ENCODE measurements at regions not wholly inside any gene's neighbourhood (a gene's known extent, or its start where the extent isn't known, plus 50 kb on each side); places are given as distances from the start of the nearest gene placed in this dataset.
"Not testable (repeated sequence)": the region's sequence is repeated elsewhere in the genome, so short reads cannot be mapped to it uniquely, and the experiment has no call there.

DNA sequence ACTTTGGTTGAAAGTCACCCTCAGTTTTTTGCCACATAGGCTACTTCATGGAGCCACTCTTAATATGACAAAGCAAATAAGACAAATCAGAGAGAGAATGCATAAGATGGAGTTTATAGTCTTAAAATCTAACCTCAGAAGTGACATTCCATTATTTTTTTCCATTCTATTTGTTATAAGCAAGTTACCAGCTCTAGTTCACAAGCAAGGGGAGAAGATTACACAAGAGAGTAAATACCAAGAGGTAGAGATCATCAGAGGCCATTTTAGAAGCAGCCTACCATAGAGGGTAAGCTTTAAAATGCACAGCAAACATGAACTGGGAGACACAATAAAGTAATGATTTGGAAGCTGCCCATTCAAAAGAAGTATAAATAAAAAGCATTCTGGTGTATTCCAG is 651.3 kb upstream of the MEF2C start:
- DNase-seq, result no peak

DNA sequence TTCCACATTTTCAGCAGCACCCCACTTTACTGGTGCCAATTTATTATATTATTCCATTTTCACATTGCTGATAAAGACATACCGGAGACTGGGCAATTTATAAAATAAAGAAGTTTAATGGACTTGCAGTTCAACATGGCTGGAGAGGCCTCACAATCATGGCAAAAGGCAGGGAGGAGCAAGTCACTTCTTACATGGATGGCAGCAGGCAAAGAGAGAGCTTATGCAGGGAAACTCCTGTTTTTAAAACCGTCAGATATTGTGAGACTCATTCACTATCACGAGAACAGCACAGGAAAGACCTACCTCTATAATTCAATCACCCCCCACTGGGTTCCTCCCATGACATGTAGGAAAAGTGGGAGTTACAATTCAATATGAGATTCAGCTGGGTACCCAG is 641.8 kb upstream of the MEF2C start:
- no peak for DNase-seq

DNA sequence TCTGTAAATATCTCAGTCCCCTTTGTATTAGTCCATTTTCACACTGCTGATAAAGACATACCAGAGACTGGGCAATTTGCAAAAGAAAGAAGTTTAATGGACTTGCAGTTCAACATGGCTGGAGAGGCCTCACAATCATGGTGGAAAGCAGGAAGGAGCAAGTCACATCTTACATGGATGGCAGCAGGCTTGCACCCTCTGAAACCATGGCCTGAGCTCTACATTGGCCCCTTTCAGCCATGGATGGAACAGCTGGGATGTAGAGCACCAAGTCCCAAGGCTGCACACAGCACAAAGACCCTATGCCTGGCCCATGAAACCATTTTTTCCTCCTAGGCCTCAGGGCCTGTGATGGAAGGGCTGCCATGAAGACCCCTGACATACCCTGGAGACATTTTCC is 640.9 kb upstream of the MEF2C start:
- DNase-seq, result not testable (repeated sequence)

DNA sequence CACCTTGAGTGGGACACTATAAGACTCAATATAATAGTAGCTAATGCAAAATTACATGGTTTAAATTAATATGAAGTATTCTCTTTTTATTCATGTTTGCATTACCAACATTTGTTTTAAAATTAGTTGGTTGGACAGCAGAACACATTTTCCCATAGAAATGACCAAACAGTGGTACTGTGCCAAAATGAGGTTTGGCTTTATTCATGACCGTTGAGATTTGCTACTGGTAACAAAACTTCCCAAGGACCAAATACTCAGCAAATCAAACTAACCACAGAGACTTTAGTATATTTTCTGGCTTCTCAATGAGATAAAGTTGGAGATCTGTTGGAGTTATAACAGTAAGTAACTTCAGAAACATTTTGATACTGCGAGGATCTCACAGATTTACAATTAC is 637.8 kb upstream of the MEF2C start:
- no peak for DNase-seq

DNA sequence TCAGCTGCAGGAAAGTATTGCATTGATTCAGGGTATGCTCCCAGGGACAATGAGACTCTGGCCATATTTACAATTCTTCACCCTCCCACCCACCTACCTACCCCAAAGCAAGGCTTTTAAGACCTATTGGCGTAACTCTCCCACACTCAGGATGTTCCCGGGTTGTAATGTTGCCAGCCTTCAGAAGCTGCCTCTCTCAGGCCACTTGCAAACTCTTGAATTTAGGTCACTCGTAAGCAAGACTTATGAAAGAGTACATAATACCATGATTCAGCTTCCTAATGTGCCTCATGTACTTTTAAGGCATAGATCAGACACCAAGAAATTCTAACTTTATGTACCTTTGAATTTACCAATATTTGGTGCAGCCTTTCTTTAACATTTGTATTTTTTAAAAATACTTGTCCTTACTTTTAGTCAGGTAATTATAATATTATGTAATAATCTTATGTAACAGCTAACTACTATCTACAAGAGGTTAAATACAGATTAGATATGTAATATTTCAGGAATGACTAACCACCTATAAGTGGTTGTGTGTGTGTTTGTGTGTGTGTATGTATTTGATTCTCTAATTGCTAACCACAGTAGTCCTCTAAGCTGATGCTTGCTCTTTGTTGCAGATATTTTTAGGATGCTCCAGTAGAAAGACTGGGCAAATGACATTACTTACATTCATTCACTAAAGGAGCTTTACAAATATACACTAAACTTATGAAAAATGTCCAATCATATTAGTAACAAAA is 630.5 kb upstream of the MEF2C start:
- DNase-seq, result no peak

DNA sequence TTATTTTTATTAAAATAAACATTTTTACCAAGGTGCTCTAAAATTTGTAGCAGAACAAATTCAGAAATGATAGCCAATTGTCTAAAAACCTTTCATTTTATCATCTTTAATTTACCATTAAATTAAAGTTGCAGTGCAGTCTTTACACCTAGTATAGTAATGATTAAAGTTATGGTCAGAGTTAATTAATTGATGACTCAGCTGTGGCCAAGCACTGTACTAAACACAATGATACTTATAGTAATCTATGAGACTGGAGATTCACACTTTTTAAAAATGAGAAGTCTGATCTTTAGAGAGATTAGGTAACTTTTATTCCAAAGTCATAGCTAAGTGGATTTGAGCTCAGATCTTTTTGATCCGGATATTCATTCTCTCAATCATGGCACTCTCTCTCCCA is 621.1 kb upstream of the MEF2C start:
- no peak for DNase-seq

DNA sequence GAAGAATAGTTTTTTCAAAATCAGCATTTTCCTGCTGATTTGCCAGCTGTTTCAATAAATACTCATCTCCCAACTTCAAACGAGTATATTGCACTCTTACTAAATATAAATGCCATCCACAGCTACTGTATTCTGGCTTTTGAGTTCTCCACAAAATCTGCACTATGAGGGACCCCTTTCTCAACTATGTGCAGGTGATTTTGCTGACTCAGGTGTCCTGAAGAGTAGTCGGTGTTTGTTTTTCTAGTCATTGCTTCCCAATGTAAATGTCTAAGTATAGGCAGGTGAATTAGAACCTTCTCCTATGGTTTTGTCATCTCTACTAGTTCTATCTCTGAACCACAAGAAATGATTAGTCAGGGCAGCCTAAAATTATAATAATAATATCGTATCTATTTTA is 616.8 kb upstream of the MEF2C start:
- DNase-seq, result no peak

DNA sequence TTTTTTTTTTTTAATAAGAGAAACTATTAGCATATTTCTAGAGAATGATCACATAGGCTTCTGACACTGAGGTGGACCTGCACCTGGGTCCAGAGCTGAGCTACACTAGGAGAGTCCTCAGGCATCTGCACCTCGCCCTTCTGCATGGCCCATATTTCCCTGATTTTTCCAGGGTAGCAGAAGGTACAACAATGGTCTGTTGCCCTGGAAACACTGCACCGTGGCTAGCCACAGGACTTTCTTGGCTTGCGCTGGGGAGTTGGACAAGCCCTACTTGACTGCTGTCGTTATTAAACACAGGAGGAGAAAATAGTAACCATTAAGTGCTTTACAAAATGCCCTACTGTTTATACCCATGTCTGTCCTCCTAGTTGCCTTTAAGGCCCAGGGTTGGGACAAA is 615.7 kb upstream of the MEF2C start:
- DNase-seq, result no peak

DNA sequence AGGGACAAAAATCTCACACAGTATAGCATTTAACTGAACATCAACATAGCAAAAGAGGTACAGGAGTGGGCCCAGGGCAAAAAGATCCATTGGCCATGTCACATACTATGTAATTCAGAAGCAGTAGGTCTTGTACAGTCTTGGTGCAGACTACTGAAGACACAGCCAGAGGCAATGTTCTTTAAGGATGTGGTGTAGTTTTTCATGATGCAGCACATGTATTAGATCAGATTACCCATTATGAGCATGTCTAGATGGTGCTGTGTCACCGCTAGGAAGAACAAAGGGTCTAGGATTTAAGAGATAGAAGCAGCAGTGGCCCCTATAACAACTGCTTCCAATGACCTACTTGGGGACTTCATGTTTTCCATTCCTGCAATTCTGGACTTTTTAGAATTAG is 610.4 kb upstream of the MEF2C start:
- DNase-seq, result no peak

DNA sequence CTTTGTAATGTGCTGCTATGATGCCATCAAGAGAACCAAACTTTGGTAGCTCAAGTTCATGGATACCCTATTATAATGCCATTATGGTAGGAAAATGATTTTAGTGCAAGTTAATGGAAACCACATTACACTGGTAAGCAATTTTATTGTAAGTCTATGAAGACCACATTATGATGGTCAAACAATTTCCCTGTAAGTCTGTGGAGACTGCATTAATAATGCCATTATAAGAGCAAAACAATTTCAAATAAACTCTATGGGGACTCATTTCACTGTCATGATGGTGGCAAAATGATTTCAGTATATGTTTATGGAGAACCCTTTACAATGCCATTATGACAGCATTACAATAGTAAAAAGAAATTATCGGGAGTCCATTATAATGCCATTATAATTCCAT is 602.0 kb upstream of the MEF2C start:
- DNase-seq, result no peak

DNA sequence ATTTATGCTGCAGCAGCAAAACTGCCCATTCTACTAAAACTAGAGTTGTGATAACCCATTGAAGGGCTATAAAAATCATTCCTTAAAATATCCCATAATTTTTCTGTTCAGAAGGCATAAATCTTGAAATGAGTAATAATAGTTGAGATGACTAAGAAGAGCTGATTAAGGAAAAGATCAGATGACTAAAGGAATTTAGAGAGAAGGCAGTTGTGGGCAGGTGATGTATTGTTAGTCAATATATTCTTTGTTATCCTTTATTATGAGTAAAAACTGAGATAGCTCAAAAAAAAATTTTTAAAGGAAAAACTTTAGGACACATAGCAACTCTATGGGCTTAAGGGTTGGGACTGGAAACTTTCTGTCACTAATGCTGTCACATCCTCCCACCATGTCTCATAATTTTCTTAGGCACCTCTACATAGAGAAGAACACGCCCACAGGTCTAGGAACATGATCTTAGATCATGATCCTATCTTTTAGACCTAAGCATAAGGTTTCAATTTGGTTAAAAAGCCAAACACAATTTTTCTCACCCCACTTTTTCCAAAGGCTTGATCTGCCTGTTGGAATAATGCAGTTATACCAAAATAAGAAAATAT is 597.5 kb upstream of the MEF2C start:
- no peak for DNase-seq

DNA sequence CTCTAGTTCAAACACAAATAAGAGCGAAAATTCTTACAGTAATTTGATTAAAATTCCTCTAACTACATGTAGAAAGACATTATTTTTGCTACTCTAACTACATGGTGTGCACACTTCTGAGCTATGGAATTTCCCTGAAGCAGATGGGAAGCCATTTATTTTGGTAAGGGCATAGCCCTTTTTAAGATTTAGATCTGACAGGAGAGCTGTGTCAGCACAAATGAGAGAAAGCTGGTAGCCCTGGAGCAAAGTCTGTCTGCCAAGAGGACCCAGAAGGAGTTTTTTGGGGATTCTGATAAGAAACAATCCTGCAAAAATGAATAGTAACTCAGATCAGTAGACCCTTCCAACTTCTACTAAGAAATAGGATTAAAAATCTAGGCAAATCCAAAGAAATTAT is 595.9 kb upstream of the MEF2C start:
- DNase-seq, result no peak

DNA sequence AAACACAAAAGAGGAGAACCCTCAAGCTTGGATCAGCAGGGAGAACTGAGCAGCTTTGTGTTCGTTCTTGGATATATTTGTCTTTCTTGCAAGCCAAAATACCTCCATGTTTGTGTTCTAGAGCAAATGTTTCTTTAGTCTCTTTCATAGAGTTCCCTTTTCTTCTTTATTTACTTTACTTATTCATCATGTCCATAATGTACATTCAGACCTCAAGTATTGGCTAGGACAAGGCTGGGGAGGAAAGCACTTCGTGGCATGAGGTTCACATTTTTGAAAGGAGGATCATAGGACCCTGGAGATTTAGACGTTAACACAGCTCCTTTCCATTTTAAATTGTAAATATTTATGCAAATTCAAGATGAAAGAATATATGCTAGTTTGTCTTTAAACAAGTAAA is 590.2 kb upstream of the MEF2C start:
- DNase-seq, result no peak

DNA sequence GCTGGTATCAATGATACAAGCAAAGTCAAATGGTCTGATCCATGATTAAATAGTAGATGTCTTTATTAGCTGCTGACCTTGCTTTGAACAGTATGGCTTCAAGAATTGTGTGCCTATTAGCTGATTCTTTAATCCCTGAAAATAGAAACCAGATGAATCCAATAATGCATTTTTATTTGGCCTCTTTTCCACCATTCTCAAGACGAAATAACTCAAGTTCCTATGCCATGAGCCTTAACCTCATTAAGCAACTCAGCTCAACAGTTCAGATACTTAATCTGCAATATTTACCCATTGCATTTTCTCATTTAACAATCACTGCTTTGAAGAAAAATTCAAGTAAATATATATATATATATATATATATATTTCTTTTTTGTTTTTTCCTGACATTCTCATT is 588.6 kb upstream of the MEF2C start:
- DNase-seq, result no peak

DNA sequence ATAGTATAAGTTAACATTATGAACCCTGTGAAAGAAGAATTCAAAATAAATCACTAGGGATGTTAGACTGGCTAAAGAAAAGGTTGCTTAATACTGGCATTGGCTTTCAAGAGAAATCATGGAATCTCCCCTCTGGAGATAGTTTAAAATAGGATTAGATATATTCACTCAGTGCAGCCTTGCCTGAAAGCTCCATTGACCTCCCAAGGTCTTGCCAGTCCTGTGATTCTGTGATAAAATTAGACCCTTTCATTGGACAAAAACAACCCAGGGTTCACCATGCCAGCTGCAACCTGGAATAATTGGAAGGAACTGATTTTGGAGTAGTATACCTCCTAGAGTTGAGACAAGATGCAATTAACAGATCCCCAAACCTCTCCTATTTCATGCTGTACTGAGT is 588.1 kb upstream of the MEF2C start:
- no peak for DNase-seq

DNA sequence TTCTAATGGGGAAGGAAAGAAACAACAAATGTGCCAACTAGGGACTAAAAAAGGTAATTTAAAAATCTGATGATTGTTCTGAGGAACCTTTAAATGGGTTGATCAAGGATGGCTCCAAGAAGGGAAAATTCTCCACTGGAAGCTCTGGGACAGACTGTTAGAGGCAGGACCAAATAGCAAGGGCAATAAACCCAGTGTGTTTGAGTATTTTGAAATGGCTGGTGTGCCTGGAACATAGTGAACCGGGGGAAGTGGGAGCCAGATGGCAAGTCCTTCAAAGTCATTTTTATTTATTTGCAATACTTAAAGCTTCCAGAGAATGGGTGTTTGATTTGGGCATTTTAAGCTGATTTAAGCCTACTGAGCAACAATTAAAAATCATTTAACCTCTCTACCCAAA is 587.7 kb upstream of the MEF2C start:
- DNase-seq, result no peak

DNA sequence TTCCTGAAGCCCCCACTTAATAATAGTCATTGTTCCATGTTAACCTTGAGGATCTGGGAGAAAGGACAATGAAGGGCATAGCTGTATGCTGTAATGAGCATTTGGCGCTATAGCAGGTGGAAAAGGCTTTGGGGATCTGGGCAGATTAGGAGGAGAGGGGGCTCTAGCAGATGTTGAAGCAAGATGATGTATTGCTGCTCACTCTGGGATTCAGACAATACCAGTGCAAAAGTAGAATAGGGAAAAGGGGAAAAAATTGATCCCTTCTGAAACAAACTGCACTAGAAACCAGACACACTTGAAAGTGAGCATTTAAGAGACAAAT is 575.3 kb upstream of the MEF2C start:
- no peak for DNase-seq

DNA sequence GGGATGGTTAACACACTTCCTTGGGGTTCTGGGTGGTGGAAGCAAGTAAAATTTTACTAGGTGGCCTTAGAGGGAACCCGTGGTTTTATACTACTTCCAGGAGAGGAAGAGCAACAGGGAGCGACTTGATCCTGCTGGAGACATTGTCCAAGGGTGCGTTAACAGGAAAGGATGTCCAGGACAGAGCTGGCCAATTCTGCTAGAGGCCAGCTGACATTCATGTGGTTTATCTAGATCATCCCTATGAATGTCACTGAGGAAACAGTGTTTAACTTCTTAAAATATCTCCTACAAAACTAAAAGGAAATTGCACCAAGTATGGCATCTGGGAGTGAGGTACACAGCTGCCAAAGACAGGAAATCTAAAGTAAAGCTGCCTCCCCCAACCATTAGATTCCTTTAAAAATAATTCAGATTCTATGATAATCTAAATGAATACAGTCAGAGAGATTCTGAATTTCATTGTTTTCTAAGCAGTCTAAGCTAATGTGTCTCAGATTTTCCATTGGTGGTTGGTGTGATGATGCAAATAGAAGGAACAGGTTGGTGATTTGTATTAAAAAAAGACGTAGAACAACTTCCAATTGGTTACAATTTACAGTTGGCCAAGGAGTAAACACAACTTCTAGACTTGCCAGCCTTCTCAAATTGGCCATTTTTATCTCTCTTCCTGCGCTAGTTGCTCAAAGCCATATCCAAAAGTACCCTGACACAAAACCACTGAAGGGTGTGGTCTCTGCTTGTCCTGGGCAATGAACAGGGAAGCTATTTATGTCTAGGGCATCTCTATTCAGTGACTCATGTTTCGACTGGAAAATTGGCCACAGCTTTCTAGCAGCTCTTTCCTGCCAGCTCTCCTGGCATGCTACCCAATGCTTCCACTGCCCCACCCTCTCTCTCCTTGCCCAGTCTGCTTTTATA is 574.7 kb upstream of the MEF2C start:
- DNase-seq, result peak; percentile 43

DNA sequence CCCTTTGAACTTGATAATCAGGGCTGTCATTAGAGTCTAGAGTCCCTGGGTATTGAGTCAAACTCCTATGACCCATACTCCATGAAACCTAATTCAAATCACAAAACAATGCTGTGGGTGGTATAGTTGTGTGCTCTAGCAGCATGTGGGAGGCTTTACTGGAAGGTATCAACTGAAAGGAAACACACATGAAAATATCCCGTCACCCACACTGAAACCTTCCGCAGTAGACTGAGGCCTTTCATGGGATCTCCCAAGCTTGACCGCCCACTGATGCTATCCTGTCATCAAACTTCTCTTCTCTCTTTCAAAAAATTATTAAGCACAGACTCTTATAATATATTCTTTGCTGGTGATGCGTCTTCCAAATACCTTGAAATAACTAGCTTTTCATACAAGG is 569.1 kb upstream of the MEF2C start:
- no peak for DNase-seq

DNA sequence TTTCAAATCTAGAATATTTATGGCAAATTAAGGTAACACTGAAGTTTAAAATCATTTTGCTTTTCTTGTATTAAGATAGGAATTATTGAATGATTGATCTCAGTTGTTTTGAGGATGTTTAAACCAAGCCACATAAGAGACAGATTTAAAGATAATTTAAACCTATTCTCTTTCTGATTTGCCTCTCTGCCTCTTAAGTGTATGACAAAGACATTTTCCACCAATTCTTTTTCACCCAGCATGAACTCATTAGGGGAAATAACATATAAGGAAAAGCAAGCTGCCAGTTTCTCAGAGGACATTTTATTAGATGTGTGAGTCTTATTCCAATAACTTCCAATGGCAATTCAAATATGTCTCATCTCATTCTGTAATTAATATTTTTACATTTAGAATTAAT is 568.3 kb upstream of the MEF2C start:
- no peak for DNase-seq

DNA sequence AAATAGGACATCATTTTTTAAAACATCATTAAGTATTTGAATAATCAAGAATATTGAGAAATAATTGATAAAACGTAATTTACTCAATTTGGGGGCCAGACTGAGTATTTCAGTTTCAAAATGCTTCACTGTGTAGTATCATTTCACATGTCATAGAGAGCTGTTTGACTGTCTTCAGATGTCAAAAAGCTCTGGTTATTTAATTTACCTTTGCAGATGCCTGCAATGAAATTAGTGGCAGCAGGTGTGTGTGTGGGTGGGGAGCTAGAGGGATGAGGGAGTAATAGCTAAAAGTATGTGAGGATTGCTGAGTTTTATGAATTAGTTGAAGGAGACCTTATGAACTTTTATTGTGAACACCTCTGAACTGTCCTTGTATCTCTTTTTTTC is 567.2 kb upstream of the MEF2C start:
- no peak for DNase-seq

DNA sequence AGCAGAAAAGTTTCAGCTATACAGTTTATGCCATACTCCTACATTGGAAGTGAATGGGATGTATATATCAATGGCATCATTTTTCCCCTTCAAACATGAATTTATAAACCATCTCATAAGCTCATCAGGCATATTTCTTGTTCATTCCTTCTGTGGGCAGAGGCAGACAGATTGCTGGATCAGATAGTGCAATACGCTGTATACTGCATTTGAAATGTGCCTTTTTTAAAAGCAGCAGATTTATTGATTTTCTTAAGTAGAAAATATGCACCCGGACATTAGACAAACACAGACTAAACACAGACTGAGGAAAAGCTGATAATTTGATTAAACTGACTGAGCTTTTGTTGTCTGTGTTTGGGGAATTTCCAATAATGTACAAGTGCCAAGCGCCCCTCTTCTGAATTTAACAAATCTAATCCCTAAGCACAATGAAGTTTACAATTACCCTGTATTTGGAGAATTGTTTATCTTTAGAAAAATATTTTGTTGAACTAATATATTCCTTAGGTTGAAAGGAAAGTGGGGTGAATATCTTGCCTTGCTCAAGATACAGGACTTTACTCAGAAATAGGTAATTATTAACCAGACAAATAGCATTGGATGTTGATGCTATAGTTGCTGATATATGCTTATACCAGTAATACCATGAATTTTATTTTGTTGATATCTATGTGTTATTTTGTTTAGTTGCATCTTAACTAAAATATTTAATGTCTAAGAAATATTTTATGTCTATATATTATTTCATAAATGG is 566.6 kb upstream of the MEF2C start:
- no peak for DNase-seq

DNA sequence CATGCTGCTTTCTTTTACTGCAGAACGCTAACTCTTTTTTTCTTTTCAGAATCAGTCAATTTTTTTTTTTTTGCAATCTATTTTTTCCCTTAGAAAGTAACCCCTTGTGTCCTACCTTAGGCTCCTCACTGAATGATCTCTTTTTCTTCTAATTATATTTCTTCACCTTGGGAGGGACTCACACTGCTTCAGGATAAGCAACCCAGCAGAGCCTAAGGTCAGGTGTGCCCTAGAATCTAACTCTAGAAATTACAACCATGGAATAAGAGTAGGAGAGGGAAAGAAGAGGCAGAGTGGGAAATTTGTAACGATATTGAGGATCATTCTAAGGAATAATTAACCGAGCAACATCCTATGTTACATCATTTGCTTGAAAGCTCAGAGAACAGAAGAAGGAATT is 564.0 kb upstream of the MEF2C start:
- DNase-seq, result no peak

Measured in SHP77 treated with DMSO at 0.1 percent for 48 hours (cell line).